Type B pancreatic cell (in vitro differentiated cells): ENCODE measurements at regions not wholly inside any gene's neighbourhood (a gene's known extent, or its start where the extent isn't known, plus 50 kb on each side); places are given as distances from the start of the nearest gene placed in this dataset.

Experiments
- DNase-seq: peaks from one replicate; pipeline ENCODE4 v3.0.0; 2021; ENCODE audit warnings: mixed read lengths; ENCODE audit not compliant: unreplicated experiment; ENCODE audit errors: extremely low spot score
- H3K27ac Mint-ChIP-seq: 2 replicates; pipeline ENCODE4 v1.8.0; 2021; ENCODE audit warnings: mild to moderate bottlenecking, mixed read lengths
- H3K27me3 Mint-ChIP-seq: 2 replicates; pipeline ENCODE4 v1.8.0; 2021; ENCODE audit warnings: mixed read lengths
- H3K36me3 Mint-ChIP-seq: 2 replicates; pipeline ENCODE4 v1.8.0; 2021; ENCODE audit warnings: mixed read lengths
- H3K4me1 Mint-ChIP-seq: one replicate; pipeline ENCODE4 v1.8.0; 2021; ENCODE audit warnings: mixed read lengths; ENCODE audit not compliant: unreplicated experiment
- H3K4me3 Mint-ChIP-seq: 2 replicates; pipeline ENCODE4 v1.8.0; 2021; ENCODE audit warnings: mild to moderate bottlenecking, mixed read lengths
- H3K9me3 Mint-ChIP-seq: 2 replicates; pipeline ENCODE4 v1.8.0; 2021; ENCODE audit warnings: mixed read lengths
- TF ChIP-seq, protein P1 (sequence below): fragments of 200-600 bp; sonication (generic); conservative IDR thresholded peaks from 2 replicates; pipeline ENCODE4 v1.5.0; 2021; ENCODE audit warnings: antibody characterized with exemption, mild to moderate bottlenecking

DNA sequence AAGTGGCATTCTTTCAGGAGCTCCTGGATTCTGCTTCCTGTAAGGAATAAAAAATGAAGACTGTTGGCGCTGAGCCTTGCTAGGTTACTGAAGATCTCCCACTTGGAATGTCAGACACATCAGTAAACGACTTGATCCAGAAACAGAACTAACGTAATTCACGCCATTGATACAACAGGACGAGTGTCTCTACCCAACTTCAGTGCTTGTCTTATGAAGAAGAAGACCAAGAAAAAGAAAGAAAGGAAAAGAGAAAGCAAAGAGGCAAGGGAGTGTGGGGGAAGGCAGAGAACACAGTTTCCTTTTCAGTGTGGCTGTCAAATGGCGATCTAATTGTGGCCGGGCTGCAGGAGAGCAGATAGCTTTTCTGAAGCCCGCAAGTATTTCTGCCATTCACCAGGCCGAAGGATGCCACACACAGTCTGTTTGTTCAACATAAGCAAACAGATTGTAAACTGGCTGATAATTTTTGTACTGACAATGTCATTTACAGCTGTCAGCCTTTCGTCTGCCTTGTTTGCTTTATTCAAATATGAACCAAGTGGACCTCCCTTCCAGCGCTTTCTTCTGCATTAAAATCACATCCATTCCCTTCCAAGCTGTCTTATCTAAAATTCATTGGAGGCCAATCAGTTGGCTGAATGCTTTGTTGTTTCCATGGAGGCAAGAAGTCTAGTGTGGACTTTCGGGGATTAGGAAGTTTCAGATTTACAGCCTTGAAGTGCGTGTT is 180.6 kb downstream of the FOXA2 start:
- Mint-ChIP-seq H3K27me3 (peaks cover 23% of the 10 kb centered on the region), H3K27ac (peak overlapping the region; percentile 68), H3K4me1 (peaks cover 29% of the 10 kb centered on the region), H3K4me3 (peak overlapping the region; percentile 82), H3K9me3 (peaks cover under 1% of the 10 kb centered on the region), H3K36me3 (no peaks in the 10 kb centered on the region)
- TF ChIP-seq, protein P1, sequence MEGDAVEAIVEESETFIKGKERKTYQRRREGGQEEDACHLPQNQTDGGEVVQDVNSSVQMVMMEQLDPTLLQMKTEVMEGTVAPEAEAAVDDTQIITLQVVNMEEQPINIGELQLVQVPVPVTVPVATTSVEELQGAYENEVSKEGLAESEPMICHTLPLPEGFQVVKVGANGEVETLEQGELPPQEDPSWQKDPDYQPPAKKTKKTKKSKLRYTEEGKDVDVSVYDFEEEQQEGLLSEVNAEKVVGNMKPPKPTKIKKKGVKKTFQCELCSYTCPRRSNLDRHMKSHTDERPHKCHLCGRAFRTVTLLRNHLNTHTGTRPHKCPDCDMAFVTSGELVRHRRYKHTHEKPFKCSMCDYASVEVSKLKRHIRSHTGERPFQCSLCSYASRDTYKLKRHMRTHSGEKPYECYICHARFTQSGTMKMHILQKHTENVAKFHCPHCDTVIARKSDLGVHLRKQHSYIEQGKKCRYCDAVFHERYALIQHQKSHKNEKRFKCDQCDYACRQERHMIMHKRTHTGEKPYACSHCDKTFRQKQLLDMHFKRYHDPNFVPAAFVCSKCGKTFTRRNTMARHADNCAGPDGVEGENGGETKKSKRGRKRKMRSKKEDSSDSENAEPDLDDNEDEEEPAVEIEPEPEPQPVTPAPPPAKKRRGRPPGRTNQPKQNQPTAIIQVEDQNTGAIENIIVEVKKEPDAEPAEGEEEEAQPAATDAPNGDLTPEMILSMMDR, result no peak
- DNase-seq, result no peak

GRCh38 chr20:22403022-22403631 is 181.2 kb downstream of the FOXA2 start:
- no peak for DNase-seq
- H3K4me3 Mint-ChIP-seq, result peak overlapping the region; percentile 82
- TF ChIP-seq, protein P1, result no peak
- peaks cover 29% of the 10 kb centered on the region for H3K27me3 Mint-ChIP-seq
- no peaks in the 10 kb centered on the region for H3K9me3 Mint-ChIP-seq
- no peaks in the 10 kb centered on the region for H3K36me3 Mint-ChIP-seq
- H3K27ac Mint-ChIP-seq, result peak overlapping the region; percentile 68
- peaks cover 29% of the 10 kb centered on the region for H3K4me1 Mint-ChIP-seq

DNA sequence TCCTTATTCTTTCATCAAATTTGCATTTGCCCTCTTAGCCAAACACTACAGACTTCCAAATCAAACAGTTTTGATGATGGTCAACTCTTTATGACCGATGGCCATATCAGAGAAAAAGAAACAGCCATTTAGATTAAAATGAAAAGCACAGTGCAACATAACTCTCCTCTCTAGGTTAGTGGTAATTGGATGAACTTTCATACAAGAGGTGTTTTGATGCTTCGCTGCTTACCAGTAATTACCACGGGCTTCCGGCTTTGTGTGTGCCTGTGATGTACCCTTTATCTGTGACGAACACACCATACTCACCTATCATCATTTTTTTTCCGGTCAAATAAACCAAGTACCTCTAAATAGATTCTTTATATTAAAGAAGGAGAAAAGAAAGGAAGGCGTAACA is 181.8 kb downstream of the FOXA2 start:
- TF ChIP-seq, protein P1, result no peak
- Mint-ChIP-seq H3K27ac (no peak overlapping the region), H3K27me3 (peaks cover 33% of the 10 kb centered on the region), H3K36me3 (no peaks in the 10 kb centered on the region), H3K4me1 (peaks cover 29% of the 10 kb centered on the region), H3K9me3 (no peaks in the 10 kb centered on the region), H3K4me3 (peak overlapping the region; percentile 82)
- no peak for DNase-seq

- Mint-ChIP-seq H3K27ac (no peak overlapping the region), H3K4me3 (no peak overlapping the region), H3K4me1 (peaks cover 23% of the 10 kb centered on the region), H3K27me3 (peaks cover 31% of the 10 kb centered on the region), H3K36me3 (no peaks in the 10 kb centered on the region), H3K9me3 (no peaks in the 10 kb centered on the region)
- TF ChIP-seq, protein P1, result no peak
- no peak for DNase-seq
Measured at GRCh38 chr20:22400440-22400839, 183.9 kb downstream of the FOXA2 start.

GRCh38 chr20:22394583-22394982 is 189.8 kb downstream of the FOXA2 start:
- no peak for DNase-seq
- Mint-ChIP-seq H3K4me3 (no peak overlapping the region), H3K9me3 (no peaks in the 10 kb centered on the region), H3K36me3 (no peaks in the 10 kb centered on the region), H3K27me3 (peaks cover 48% of the 10 kb centered on the region), H3K27ac (no peak overlapping the region), H3K4me1 (no peaks in the 10 kb centered on the region)
- TF ChIP-seq, protein P1, result no peak
